ENCODE measurements at regions not wholly inside any gene's neighbourhood (a gene's known extent, or its start where the extent isn't known, plus 50 kb on each side); places are given as distances from the start of the nearest gene placed in this dataset.

- H3K9me3 ChIP-seq = no peaks in the 10 kb centered on the region
- H3K4me1 ChIP-seq = no peaks in the 10 kb centered on the region
- TF ChIP-seq CTCF (IDR thresholded peaks at IDR 0.05) = no peak
- H3K4me3 ChIP-seq = no peak overlapping the region
- no peak overlapping the region for H3K9ac ChIP-seq (ENCODE audit: low read depth in 2 of 2, low read length in 2 of 2)
- H3K27me3 ChIP-seq = no peaks in the 10 kb centered on the region
- H3K27ac ChIP-seq = no peak overlapping the region
- intact Hi-C loops (cut with DNase I) = no loop called here
- no peaks in the 10 kb centered on the region for H3K36me3 ChIP-seq
- DNase-seq = no peak
Measured at GRCh38 chr13:95367309-95367843, 66.1 kb upstream of the ABCC4 start.

GRCh38 chr13:95368998-95369397, 67.7 kb upstream of the ABCC4 start:
- H3K36me3 ChIP-seq = no peaks in the 10 kb centered on the region
- no peak for TF ChIP-seq CTCF (IDR thresholded peaks at IDR 0.05)
- intact Hi-C loops (cut with DNase I) = no loop called here
- no peaks in the 10 kb centered on the region for H3K9me3 ChIP-seq
- H3K27ac ChIP-seq = no peak overlapping the region
- DNase-seq = no peak
- H3K4me3 ChIP-seq = no peak overlapping the region
- no peaks in the 10 kb centered on the region for H3K4me1 ChIP-seq
- no peaks in the 10 kb centered on the region for H3K27me3 ChIP-seq
- no peak overlapping the region for H3K9ac ChIP-seq (ENCODE audit: low read depth in 2 of 2, low read length in 2 of 2)

- Histone ChIP-seq H3K9me3 (no peaks in the 10 kb centered on the region), H3K4me3 (no peak overlapping the region), H3K27ac (no peak overlapping the region), H3K4me1 (no peaks in the 10 kb centered on the region), H3K9ac (ENCODE audit: low read depth in 2 of 2, low read length in 2 of 2) (no peak overlapping the region), H3K36me3 (no peaks in the 10 kb centered on the region), H3K27me3 (no peaks in the 10 kb centered on the region)
- intact Hi-C loops (cut with DNase I) = no loop called here
- no peak for TF ChIP-seq CTCF (IDR thresholded peaks at IDR 0.05)
- DNase-seq = no peak
Measured at GRCh38 chr13:95375706-95376105, 74.5 kb upstream of the ABCC4 start.

GRCh38 chr13:95378603-95379002, 77.4 kb upstream of the ABCC4 start:
- no peak for TF ChIP-seq CTCF (IDR thresholded peaks at IDR 0.05)
- Histone ChIP-seq H3K4me1 (no peaks in the 10 kb centered on the region), H3K27me3 (no peaks in the 10 kb centered on the region), H3K9me3 (no peaks in the 10 kb centered on the region), H3K27ac (no peak overlapping the region), H3K4me3 (no peak overlapping the region), H3K36me3 (no peaks in the 10 kb centered on the region), H3K9ac (ENCODE audit: low read depth in 2 of 2, low read length in 2 of 2) (no peak overlapping the region)
- DNase-seq = no peak
- intact Hi-C loops (cut with DNase I) = no loop called here

GRCh38 chr13:95380468-95381211, 79.4 kb upstream of the ABCC4 start:
- H3K9me3 ChIP-seq = no peaks in the 10 kb centered on the region
- H3K4me3 ChIP-seq = no peak overlapping the region
- intact Hi-C loops (cut with DNase I) = loop anchor here (5.0 kb wide), 1 partner anchor 78 kb away; the partner anchor contains the start of gene ABCC4
- H3K27me3 ChIP-seq = no peaks in the 10 kb centered on the region
- no peak overlapping the region for H3K9ac ChIP-seq (ENCODE audit: low read depth in 2 of 2, low read length in 2 of 2)
- no peaks in the 10 kb centered on the region for H3K4me1 ChIP-seq
- H3K27ac ChIP-seq = no peak overlapping the region
- peak; percentile 84 for DNase-seq
- TF ChIP-seq CTCF (IDR thresholded peaks at IDR 0.05) = peak; percentile 74
- no peaks in the 10 kb centered on the region for H3K36me3 ChIP-seq

Measured in colonic mucosa (tissue), 4 donors.